HG03432 (cell line): ENCODE measurements at regions not wholly inside any gene's neighbourhood (a gene's known extent, or its start where the extent isn't known, plus 50 kb on each side); places are given as distances from the start of the nearest gene placed in this dataset.

Experiments
- ATAC-seq: cut with Tn5 transposase; IDR thresholded peaks from one replicate; pipeline ENCODE4 v1.9.1; 2021; ENCODE audit warnings: mild to moderate bottlenecking, moderate library complexity; ENCODE audit not compliant: unreplicated experiment

DNA sequence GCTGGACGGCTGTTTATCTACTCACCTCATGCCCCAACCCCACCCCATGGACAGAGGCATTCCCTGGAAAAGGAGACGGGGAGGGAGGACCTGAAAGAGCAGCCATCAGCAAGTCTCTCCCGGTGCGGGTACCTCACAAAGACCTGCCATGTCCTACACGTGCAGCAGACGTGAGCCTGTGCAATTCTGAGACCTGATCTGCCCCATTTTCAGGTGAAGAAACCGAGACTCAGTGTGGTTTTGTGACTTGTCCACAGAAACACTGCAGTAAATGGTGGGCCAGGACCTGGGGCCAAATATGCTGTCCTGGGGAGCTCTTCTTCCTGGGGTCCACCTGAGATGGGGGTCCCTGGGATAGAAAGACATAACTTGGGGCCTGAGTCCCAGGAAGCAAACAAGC lies 137.0 kb upstream of the LINGO1 start:
- no peak for ATAC-seq

- no peak for ATAC-seq
These were observed 135.9 kb upstream of the LINGO1 start for GRCh38 chr15:77768521-77769078.

DNA sequence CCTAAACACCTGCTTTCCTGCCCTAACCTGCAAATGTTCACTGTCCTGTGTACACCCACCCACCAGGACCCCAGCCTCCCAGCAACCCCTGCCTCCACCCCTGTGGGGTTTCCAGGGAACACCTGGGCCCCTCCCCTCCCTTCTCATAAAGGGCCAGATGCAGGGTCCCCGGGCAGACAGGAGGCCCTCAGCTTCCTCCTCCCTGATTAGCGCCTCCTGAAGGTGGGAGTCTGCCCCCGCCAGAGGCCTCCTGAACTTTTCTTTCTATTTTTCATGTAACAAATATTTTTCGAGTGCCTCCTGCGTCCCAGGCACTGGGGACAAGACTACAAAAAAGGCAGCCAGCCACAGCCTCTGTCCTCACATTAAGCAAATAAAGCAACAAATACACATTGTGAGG lies 135.4 kb upstream of the LINGO1 start:
- no peak for ATAC-seq

DNA sequence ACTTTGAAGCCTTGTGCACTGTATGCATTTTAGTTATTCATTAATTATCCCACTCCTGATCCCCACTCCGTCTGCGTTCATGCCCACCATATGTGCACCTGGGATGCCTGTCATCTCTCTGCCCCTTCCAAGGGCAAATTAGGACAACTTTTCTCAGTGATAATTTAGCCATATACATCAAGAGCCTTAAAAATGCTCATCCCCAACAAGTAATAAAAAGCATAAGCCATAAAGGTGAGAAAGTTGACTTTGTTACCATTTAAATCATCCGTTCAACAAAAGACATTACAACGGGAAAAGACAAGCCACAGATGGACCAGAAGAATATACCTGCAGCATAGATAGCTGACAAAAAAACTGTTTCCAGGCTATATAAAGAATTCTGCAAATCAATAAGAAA lies 131.4 kb upstream of the LINGO1 start:
- ATAC-seq: no peak

- no peak for ATAC-seq
These were observed 130.1 kb upstream of the LINGO1 start for GRCh38 chr15:77762747-77763355.

- no peak for ATAC-seq
These were observed 127.3 kb upstream of the LINGO1 start for GRCh38 chr15:77759896-77760592.

DNA sequence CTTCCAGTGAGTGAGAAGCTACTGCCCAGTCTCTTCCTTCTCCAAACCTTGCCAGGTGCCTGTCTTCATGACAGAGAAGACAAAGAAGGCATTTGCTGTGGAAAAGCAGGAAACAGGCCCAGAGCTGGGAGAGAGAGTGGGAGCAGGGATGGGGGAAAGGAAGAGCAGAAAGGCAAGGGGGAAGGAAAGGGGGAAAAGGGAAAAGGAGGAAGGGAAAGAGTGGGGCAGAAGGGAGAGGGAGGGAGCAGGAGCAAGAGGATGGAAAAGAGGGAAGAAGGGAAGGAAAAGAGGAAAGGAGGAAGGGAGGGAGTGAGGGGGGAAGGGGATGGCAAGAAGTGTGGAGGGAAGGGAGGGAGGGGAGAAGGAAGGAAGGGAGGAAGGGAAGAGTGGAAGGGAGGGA lies 121.2 kb upstream of the LINGO1 start:
- ATAC-seq: no peak

DNA sequence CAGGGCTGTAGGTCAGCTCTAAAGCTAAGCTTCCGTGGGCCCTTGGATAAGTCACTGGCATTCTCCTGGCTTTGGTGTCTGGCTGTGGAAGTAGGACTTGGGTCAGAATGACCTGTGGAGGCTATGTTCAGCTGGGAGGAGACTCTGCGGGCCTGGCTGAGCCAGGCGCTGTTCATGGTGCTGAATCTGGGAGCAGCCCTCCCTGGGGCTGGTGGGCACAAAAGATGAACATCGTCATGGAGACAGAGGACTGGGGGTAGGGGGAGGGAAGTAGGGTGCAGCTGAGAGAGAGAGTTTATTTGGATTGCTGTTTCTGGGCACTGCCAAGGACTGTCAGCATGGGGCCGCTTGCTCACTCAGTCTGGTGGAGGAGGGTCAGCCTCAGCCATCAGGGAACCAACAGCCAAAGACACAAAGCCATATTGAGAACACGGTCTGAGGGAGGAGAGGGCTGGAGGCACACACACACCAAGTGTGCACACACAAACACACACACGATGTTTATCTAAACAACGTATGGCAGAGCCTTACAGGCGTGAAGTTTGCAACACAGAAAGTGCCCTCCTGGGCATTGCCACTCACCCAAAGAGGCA lies 120.7 kb upstream of the LINGO1 start:
- no peak for ATAC-seq

DNA sequence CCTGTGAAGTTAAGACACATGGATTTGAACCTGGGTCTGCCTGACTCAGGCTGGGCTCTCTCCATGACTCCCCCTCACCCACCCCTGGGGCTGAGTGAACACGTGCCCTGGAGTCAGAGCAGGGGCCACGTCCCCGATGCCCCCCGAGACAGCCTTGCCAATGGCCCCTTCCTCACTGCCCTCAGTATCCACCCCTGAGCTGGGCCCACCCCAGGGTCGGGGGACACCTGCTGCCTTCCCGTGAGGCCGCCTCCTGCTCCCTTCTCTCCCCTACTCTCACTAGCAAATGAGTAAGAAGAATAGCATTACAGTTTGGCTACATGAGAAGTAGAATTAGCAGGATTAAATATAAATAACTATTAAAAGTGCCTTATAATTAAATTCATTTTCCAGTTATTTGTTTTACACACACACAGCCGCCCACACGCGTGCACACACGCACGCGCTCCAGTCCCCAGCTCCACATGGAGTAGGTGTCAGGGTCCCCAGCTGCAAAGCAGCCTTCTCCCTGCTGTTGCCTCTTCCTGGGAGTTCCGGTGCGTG lies 117.4 kb upstream of the LINGO1 start:
- ATAC-seq: no peak

DNA sequence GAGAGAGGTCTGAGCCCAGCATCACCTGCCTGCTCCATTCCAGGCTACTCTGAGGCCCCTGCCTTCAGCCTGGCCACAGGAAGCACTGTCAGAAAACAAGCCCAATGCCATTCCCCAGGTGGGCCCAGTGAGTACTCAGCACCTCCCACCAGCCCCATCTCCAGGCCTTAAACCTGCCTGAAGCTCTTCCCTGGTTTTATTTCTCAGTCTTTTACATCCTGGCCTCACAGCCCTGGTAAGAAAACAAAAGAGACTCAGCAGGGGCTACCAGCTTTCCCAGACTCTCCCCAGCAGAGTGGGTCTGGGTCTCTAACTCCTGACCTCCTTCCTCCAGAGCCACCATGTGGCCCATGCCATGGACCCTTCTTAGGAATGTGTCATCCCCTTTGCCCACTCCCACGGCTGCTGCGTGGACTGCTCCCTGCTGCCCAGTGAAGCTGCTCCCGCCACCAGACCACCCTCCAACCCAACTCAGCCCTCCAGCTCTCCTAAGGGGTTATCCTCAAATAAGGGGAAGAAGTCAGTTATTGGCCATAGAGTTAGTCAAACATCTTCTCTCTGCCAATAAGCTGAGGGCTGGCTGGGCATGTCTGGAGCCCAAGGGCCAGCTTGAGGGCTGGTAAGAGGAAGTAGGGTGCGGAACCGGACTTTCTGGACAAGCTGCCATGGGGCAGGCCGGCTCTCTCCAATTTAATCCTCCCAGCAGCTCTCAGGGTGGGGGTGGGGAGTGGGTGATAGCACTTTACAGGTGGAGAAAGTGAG lies 116.7 kb upstream of the LINGO1 start:
- no peak for ATAC-seq

GRCh38 chr15:77748078-77749064 lies 115.7 kb upstream of the LINGO1 start:
- no peak for ATAC-seq

DNA sequence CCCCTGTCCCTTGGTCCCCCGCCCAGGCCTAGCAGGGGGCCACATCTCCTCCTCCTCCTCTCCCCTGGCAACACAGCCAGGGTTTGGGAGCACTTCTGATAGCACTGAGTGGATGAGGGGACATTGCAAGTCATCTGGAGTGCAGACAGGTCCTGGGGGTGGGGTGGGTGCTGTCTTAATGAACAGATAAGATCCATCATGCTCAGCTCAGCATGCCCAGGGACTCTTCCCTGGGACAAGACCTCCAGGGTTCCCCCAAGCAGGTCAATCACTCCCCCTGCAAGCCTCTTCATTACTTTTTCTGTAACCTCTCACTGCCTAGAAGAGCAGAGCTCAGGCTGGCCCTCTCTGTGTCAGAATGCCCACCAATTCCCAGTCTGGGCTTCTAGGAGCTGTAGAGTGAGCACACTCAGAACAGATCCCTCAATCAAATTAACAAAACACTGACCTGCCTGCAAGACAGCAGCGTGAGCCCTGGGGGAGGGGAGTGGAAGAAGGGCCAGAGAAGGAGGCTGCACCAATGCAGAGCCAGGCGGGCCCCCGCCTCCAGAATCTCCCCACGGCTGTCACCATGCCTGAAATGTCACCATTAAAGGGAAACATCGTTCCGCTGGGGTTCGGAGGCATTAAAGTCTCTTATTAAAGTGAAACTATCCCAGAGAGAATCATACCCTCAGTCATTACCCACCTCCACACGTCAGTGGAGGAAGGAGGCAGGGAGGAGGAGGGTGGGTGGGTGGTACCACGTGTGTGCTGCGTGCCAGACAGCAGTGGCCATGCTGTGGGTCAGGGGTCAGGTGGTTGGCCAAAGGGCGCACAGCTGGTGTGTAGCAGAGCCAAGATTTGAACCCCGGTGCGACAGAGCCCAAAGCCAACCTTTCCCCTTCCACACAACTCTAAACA lies 114.7 kb upstream of the LINGO1 start:
- ATAC-seq: no peak

DNA sequence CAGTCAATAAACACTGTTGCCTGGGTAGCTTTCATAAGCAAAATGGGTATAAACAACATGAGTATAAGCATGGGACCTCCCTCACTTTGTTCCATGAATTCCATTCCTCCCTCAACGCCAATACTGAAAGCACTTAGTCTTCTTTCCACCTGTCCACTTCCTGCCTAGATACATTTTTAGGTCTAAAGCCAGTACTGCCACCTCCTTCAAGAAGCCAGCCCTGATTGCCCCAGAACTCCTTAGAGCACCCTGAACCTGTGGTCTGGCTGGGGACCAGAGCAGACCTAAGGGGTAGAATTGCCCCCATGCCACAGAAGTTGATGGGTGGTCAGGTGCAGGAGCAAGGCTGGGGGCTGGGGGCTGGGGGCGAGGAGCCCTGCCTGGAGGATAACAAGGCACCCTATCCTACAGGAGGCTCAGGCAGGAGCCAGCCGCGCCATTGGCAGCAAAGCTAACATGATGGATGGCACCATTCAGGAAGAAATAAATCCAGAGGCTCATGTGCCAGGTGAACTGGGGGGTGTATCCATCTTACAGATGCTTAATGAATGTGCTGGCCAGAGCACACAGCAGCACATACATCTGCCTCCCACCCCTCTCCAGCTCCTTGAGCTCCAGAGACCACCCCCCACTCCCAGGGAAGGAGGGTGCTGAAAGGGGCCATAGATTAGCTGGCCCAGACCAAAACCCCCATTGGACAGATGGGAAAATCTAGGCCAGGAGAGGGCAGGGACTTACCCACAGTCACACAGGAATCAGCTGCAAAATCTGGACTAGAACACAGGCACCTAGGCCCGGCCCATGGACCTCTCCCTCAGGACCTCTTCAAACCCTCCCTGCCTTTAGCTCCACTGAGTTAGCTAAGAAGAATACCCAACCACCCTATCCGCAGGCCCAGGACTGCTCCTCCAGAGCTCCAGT lies 113.8 kb upstream of the LINGO1 start:
- ATAC-seq: no peak

- ATAC-seq: no peak
These were observed 111.7 kb upstream of the LINGO1 start for GRCh38 chr15:77744398-77744797.

- ATAC-seq: no peak
These were observed 109.9 kb upstream of the LINGO1 start for GRCh38 chr15:77742570-77742969.

DNA sequence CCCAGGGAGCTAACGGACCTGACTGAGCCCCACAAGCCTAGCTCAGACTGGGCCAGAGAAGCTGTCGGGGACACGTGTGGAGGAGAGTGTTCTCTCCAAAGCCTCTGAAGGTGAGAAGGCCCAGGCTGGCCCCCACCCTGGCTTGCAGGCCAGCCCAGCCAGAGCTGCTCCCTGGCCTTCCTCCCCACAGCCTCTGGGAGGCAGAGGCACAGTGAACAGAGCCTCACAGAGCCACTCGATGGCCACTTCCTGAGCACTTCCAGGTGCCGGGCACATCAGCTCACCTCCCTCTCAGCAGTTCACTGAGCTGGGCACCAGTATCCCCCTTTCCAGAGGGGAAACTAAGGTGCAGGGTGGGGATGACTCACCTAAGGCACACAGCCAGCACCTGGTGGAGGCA lies 109.4 kb upstream of the LINGO1 start:
- ATAC-seq: no peak

GRCh38 chr15:77741106-77741505 lies 108.4 kb upstream of the LINGO1 start:
- no peak for ATAC-seq
